Fibroblast of skin of scalp (primary cell): ENCODE measurements at regions not wholly inside any gene's neighbourhood (a gene's known extent, or its start where the extent isn't known, plus 50 kb on each side); places are given as distances from the start of the nearest gene placed in this dataset.
A peak's percentile ranks its signal among the peaks of the same experiment; 100 is the strongest.

Source experiments
- DNase-seq: peaks from one replicate; pipeline ENCODE4 v3.0.0-alpha.2; 2013

- peak; percentile 15 for DNase-seq
Measured at GRCh38 chr1:10897981-10898728, 101.7 kb upstream of the CASZ1 start.

DNA sequence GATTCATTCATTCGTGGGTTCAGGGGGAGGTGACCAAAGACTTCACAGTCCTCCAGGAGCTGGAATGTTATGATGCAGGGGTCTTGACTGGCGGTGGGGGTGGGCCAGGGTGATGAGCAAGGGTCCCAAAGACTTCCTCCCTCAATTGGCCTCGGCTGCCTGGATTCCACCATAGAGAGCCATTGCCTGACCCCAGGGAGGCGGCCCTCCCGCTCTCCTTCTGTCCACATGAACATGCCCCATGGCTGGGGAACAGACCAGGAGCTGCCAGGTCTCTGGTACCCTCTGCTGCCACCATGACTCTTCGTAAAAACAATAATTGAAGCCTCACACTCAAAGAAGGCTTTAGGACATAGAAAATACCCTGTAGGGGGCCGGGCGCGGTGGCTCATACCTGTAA is 102.5 kb upstream of the CASZ1 start:
- no peak for DNase-seq

GRCh38 chr1:10899490-10900250 is 103.2 kb upstream of the CASZ1 start:
- DNase-seq, result no peak

DNA sequence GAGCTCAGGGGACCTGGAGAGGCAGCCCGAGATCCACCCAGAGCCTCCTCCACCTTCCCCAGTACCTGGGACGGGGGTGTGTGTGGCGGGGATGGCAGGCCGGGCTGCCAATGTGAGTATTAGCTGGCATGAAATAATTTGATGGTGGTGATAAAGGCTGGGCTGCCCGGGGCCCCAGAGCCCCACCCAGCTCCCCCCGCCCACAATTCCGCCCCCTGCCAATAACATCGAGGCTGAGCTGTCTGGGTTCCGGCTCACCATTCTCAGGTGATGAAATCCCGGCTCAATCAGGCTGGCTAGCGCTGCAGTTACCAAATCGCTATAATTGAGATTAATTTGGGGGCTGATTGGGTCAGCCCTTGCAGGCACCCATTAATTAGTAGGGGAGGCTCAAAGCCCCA is 103.8 kb upstream of the CASZ1 start:
- no peak for DNase-seq

DNA sequence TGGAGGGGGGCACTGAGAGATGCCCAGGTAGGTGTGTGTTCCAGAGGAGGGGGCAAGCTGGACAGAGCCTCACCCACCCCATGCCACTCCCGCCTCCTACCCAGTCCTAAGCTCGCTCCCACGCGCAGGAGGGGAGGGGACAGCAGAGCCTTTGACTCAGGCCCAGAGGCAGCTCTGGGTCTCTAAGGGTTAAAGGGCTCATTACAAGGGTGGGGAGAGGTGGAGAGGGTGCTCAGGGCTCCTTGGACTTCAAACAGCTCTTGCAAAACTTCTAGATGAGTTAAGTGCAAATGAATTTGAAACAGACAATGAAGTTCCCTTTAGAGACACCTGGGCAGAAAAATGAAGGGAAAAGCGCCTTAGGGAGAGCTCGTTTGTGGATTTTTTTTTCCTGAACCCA is 104.2 kb upstream of the CASZ1 start:
- no peak for DNase-seq

GRCh38 chr1:10901091-10901890 is 104.8 kb upstream of the CASZ1 start:
- no peak for DNase-seq

GRCh38 chr1:10901891-10902805 is 105.7 kb upstream of the CASZ1 start:
- no peak for DNase-seq

GRCh38 chr1:10903421-10903820 is 107.0 kb upstream of the CASZ1 start:
- no peak for DNase-seq

- no peak for DNase-seq
Measured at GRCh38 chr1:10903821-10904220, 107.4 kb upstream of the CASZ1 start.

DNA sequence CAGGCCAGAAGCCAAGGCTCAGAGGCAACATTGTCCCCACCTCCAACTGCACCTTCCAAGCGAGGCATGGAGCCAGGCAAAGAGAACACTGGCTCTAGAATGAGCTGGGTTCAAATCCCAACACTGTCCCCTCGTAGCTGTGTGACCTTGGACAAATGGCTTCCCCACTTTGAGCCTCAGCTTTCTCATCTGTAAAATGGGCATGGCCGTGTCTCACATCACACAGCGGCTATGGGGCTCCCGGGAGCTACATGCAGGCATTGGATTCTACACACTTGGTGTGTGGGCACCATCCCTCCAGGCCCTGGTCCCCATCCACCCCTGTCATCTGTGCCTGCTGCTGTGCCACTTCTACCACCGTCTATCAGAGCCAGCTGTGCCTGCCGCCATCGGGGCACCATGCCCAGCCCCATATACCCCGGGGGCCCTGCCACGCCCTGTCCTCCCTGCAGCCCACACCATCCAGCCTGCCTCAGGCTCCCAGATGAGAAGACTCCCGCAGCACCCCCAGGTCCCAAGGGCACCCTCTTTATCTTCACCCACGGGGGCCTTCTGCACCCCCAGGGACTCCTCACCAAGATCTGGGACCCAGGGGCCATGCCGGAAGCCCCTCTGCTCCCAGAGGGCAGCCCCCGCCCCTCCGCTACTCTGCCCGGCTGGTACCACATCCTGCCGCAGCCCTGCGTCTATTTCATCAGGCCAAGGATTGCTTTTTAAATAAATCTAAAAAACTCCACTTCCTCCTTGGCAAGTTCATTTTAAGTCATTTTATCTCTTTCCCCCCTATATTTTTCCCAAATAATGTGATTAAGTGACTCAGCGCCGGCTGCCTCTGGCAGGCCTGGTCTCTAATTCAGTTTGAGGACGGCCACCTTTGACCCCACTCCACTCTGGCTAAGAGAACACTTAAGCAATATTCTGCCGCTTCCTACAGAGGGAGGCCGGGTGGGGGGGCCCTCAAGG is 107.8 kb upstream of the TARDBP start:
- no peak for DNase-seq

GRCh38 chr1:10905841-10906655 is 106.4 kb upstream of the TARDBP start:
- DNase-seq, result no peak

DNA sequence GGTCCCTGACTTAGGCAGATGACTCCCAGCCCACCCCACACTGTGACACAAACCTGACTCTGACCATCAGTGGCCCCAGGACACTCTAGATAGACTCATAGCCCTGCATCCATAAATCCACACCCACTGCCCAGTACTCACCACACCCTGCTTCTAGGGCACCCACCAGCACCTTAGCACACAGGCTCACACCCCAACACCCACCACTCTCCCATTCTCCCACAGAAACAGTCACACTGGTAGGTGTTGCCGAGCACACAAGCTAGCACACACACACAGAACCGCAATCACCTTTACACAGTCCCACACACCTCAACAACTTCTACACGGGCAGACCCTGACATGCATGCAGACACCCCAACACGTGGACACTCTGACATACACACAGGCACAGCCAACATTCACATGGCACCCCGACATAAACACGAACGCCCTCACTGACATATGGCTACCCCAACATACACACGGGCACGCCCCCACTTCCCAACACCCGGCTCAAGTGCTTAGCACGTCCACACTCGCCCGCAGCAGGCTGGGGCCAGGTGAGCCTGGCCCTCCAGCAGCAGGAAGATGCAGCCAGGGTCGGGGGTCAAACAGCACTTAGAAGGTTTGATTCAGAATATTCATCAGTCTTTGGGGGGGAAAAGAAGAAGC is 105.5 kb upstream of the TARDBP start:
- DNase-seq, result no peak

DNA sequence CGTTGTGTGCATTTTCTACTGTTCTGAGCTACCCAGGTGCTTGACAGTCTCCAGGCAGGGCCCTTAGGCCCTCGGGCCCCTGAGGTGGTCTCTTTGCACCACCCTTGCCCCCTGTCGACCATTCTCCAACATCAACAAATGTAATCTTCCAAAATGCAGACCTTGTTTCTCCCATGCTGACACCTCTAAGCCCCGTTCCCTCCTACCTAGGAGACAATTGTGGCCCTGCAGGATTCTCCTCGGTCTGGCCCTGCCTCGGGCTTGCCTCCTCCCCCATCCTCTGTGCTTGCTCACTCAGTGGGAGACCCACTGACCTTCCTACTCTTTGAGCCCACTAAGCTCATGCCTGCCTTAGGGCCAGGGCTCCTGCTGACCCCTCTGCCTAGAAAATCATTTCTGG is 104.2 kb upstream of the TARDBP start:
- no peak for DNase-seq

DNA sequence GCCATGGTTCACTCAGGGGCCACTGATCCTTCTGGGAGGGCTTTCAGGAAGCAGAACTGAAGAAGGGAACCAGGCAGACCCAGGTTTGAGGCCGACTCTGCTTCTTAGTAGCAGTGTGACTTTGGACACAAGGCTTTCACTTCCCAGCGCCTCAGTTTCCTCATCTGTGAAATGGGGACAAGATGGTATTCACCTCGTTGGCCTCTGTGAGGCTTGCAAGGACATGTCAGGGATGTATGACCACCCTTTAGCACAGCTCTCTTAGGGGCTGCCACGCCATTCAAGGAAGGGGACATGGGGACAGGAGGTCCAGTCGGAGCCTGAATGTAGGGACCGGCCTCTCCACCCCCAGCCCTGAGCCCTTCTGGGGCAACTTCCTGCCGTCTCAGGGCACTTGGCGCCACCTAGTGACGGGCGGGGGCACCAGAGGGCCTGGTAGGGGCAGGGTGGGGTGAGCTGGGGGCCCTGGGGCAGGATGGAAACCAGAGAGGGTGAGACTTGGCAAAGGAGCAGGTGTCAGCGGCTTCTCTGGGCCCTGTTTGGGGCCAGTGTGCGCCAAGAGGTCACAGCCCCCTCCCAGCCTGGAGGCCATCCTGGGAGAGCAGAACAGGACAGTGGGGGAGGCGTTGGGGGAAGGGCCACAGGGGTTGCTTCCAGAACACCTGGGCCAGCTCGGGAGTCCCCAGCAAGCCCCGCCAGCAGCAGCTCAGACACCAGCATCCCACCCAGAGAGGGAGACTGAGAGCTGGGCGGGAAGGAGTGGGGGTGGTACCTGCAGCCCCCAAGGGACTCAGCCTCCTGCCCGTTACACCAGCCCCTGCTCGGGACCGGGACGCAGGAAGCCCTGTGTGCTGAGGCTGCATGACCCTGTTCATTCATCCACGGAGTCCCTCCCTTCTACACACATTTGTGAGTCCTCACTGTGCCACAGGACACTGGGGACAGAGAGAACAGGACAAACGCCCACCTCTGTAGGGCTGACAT is 102.5 kb upstream of the TARDBP start:
- DNase-seq, result peak; percentile 36

- no peak for DNase-seq
Measured at GRCh38 chr1:10910681-10911489, 101.6 kb upstream of the TARDBP start.

- no peak for DNase-seq
Measured at GRCh38 chr1:10911490-10912166, 100.8 kb upstream of the TARDBP start.

GRCh38 chr1:10912441-10912840 is 100.0 kb upstream of the TARDBP start:
- DNase-seq, result no peak
